SKM-1 treated with dmso at 0.1 percent for 144 hours (cell line): ENCODE measurements at regions not wholly inside any gene's neighbourhood (a gene's known extent, or its start where the extent isn't known, plus 50 kb on each side); places are given as distances from the start of the nearest gene placed in this dataset.
"Not testable (repeated sequence)": the region's sequence is repeated elsewhere in the genome, so short reads cannot be mapped to it uniquely, and the experiment has no call there.

Experiments
- DNase-seq: peaks from one replicate; lab custom pipeline; 2025; ENCODE audit not compliant: unreplicated experiment; lab: John Stamatoyannopoulos, UW

GRCh38 chr2:238520359-238520886 lies 93.7 kb downstream of the ASB1 start:
- DNase-seq = no peak

- no peak for DNase-seq
Measured at GRCh38 chr2:238521002-238521401, 94.3 kb downstream of the ASB1 start.

GRCh38 chr2:238521870-238522269 lies 95.1 kb downstream of the ASB1 start:
- no peak for DNase-seq

GRCh38 chr2:238523158-238524110 lies 96.7 kb downstream of the ASB1 start:
- no peak for DNase-seq

GRCh38 chr2:238524426-238524983 lies 97.8 kb downstream of the ASB1 start:
- no peak for DNase-seq

GRCh38 chr2:238525990-238526389 lies 99.3 kb downstream of the ASB1 start:
- DNase-seq = no peak

GRCh38 chr2:238527565-238527964 lies 100.8 kb downstream of the ASB1 start:
- no peak for DNase-seq

GRCh38 chr2:238528953-238529781 lies 102.4 kb downstream of the ASB1 start:
- no peak for DNase-seq

GRCh38 chr2:238531017-238531645 lies 104.4 kb downstream of the ASB1 start:
- DNase-seq = not testable (repeated sequence)

- not testable (repeated sequence) for DNase-seq
Measured at GRCh38 chr2:238543732-238544131, 117.0 kb downstream of the ASB1 start.

- DNase-seq = no peak
Measured at GRCh38 chr2:238548902-238549462, 122.3 kb downstream of the ASB1 start.

GRCh38 chr2:238549866-238550265 lies 123.1 kb downstream of the ASB1 start:
- DNase-seq = no peak

GRCh38 chr2:238551091-238551490 lies 124.4 kb downstream of the ASB1 start:
- DNase-seq = no peak

GRCh38 chr2:238552226-238552625 lies 125.5 kb downstream of the ASB1 start:
- no peak for DNase-seq

- DNase-seq = no peak
Measured at GRCh38 chr2:238553159-238553558, 126.4 kb downstream of the ASB1 start.

- no peak for DNase-seq
Measured at GRCh38 chr2:238554468-238555315, 128.0 kb downstream of the ASB1 start.

- DNase-seq = no peak
Measured at GRCh38 chr2:238555786-238556542, 129.2 kb downstream of the ASB1 start.

GRCh38 chr2:238557431-238557830 lies 130.7 kb downstream of the ASB1 start:
- DNase-seq = no peak

GRCh38 chr2:238557936-238558335 lies 131.2 kb downstream of the ASB1 start:
- no peak for DNase-seq
